ENCODE measurements at regions not wholly inside any gene's neighbourhood (a gene's known extent, or its start where the extent isn't known, plus 50 kb on each side); places are given as distances from the start of the nearest gene placed in this dataset.

- no peak for TF ChIP-seq ZNF462 (CRISPR knock-in tag; IDR thresholded peaks at IDR 0.05)
- TF ChIP-seq POLR2AphosphoS5 (IDR thresholded peaks at IDR 0.05; ENCODE audit: low read depth), result no peak
- TF ChIP-seq ZNF331 (CRISPR knock-in tag; IDR thresholded peaks at IDR 0.05; ENCODE audit: low read depth), result no peak
- TF ChIP-seq, protein P1, sequence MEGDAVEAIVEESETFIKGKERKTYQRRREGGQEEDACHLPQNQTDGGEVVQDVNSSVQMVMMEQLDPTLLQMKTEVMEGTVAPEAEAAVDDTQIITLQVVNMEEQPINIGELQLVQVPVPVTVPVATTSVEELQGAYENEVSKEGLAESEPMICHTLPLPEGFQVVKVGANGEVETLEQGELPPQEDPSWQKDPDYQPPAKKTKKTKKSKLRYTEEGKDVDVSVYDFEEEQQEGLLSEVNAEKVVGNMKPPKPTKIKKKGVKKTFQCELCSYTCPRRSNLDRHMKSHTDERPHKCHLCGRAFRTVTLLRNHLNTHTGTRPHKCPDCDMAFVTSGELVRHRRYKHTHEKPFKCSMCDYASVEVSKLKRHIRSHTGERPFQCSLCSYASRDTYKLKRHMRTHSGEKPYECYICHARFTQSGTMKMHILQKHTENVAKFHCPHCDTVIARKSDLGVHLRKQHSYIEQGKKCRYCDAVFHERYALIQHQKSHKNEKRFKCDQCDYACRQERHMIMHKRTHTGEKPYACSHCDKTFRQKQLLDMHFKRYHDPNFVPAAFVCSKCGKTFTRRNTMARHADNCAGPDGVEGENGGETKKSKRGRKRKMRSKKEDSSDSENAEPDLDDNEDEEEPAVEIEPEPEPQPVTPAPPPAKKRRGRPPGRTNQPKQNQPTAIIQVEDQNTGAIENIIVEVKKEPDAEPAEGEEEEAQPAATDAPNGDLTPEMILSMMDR (conservative IDR thresholded peaks at IDR 0.05; ENCODE audit: low read depth in 2 of 2), result no peak
- TF ChIP-seq, protein P2, sequence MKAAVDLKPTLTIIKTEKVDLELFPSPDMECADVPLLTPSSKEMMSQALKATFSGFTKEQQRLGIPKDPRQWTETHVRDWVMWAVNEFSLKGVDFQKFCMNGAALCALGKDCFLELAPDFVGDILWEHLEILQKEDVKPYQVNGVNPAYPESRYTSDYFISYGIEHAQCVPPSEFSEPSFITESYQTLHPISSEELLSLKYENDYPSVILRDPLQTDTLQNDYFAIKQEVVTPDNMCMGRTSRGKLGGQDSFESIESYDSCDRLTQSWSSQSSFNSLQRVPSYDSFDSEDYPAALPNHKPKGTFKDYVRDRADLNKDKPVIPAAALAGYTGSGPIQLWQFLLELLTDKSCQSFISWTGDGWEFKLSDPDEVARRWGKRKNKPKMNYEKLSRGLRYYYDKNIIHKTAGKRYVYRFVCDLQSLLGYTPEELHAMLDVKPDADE (IDR thresholded peaks at IDR 0.05), result no peak
- no peak for TF ChIP-seq EZH2phosphoT487 (IDR thresholded peaks at IDR 0.05; ENCODE audit: unreplicated experiment)
Observed at GRCh38 chr9:69981686-69982445, 61.8 kb upstream of the MAMDC2 start (continued).
